ENCODE measurements at regions not wholly inside any gene's neighbourhood (a gene's known extent, or its start where the extent isn't known, plus 50 kb on each side); places are given as distances from the start of the nearest gene placed in this dataset.

- DNase-seq, result no peak
Observed at GRCh38 chr12:97182769-97183168, 275.7 kb downstream of the NEDD1 start.

GRCh38 chr12:97184127-97184773 is 277.2 kb downstream of the NEDD1 start:
- DNase-seq, result no peak

- DNase-seq, result no peak
Observed at GRCh38 chr12:97185567-97185966, 277.0 kb upstream of the RMST start.

- DNase-seq, result no peak
Observed at GRCh38 chr12:97194546-97194945, 268.1 kb upstream of the RMST start.

GRCh38 chr12:97200181-97200580 is 262.4 kb upstream of the RMST start:
- DNase-seq, result no peak

- DNase-seq, result no peak
Observed at GRCh38 chr12:97203408-97203807, 259.2 kb upstream of the RMST start.

GRCh38 chr12:97209997-97210396 is 252.6 kb upstream of the RMST start:
- no peak for DNase-seq

- no peak for DNase-seq
Observed at GRCh38 chr12:97211416-97211930, 251.1 kb upstream of the RMST start.

GRCh38 chr12:97216848-97217247 is 245.8 kb upstream of the RMST start:
- no peak for DNase-seq

GRCh38 chr12:97222391-97222790 is 240.2 kb upstream of the RMST start:
- no peak for DNase-seq

- no peak for DNase-seq
Observed at GRCh38 chr12:97223419-97223818, 239.2 kb upstream of the RMST start.

GRCh38 chr12:97229004-97229403 is 233.6 kb upstream of the RMST start:
- no peak for DNase-seq

- no peak for DNase-seq
Observed at GRCh38 chr12:97235102-97235501, 227.5 kb upstream of the RMST start.

- no peak for DNase-seq
Observed at GRCh38 chr12:97246368-97246767, 216.2 kb upstream of the RMST start.

GRCh38 chr12:97250483-97250882 is 212.1 kb upstream of the RMST start:
- DNase-seq, result no peak

GRCh38 chr12:97257726-97258125 is 204.9 kb upstream of the RMST start:
- DNase-seq, result no peak

- no peak for DNase-seq
Observed at GRCh38 chr12:97259098-97259497, 203.5 kb upstream of the RMST start.

GRCh38 chr12:97260786-97261185 is 201.8 kb upstream of the RMST start:
- DNase-seq, result no peak

- no peak for DNase-seq
Observed at GRCh38 chr12:97267166-97267565, 195.4 kb upstream of the RMST start.

GRCh38 chr12:97267594-97268202 is 194.9 kb upstream of the RMST start:
- no peak for DNase-seq

- no peak for DNase-seq
Observed at GRCh38 chr12:97272471-97272870, 190.1 kb upstream of the RMST start.

- DNase-seq, result no peak
Observed at GRCh38 chr12:97274386-97274785, 188.2 kb upstream of the RMST start.

GRCh38 chr12:97275256-97275655 is 187.3 kb upstream of the RMST start:
- no peak for DNase-seq

GRCh38 chr12:97275728-97276590 is 186.6 kb upstream of the RMST start:
- no peak for DNase-seq
